GM18505 (cell line): ENCODE measurements at regions not wholly inside any gene's neighbourhood (a gene's known extent, or its start where the extent isn't known, plus 50 kb on each side); places are given as distances from the start of the nearest gene placed in this dataset.

Source experiments
- ATAC-seq: cut with Tn5 transposase; IDR thresholded peaks from one replicate; pipeline ENCODE4 v1.9.1; 2021; ENCODE audit not compliant: unreplicated experiment
- POLR2A ChIP-seq: IDR thresholded peaks from 4 replicates; pipeline ENCODE4 v1.6.1; 2011; ENCODE audit warnings: borderline replicate concordance; ENCODE audit not compliant: insufficient read depth, insufficient read length; ENCODE audit errors: extremely low read depth

GRCh38 chr10:62503872-62504271, 129.7 kb downstream of the ZNF365 start:
- ATAC-seq = no peak
- TF ChIP-seq POLR2A = no peak

- ATAC-seq = no peak
- TF ChIP-seq POLR2A = no peak
Observed at GRCh38 chr10:62506371-62506770, 132.2 kb downstream of the ZNF365 start.

- no peak for TF ChIP-seq POLR2A
- peak; percentile 46 for ATAC-seq
Observed at GRCh38 chr10:62511238-62511637, 137.1 kb downstream of the ZNF365 start.

- TF ChIP-seq POLR2A = no peak
- ATAC-seq = peak; percentile 83
Observed at GRCh38 chr10:62511656-62512055, 137.5 kb downstream of the ZNF365 start.

GRCh38 chr10:62512732-62513475, 138.7 kb downstream of the ZNF365 start:
- ATAC-seq = no peak
- TF ChIP-seq POLR2A = no peak

- no peak for TF ChIP-seq POLR2A
- no peak for ATAC-seq
Observed at GRCh38 chr10:62514079-62514693, 140.0 kb downstream of the ZNF365 start.

- no peak for ATAC-seq
- no peak for TF ChIP-seq POLR2A
Observed at GRCh38 chr10:62517252-62517651, 143.1 kb downstream of the ZNF365 start.

GRCh38 chr10:62527019-62527827, 153.1 kb downstream of the ZNF365 start:
- peak; percentile 60 for ATAC-seq

GRCh38 chr10:62528441-62528840, 154.3 kb downstream of the ZNF365 start:
- no peak for TF ChIP-seq POLR2A
- peak; percentile 85 for ATAC-seq

More at GRCh38 chr10:62527019-62527827, 153.1 kb downstream of the ZNF365 start:
- no peak for TF ChIP-seq POLR2A

- no peak for TF ChIP-seq POLR2A
- no peak for ATAC-seq
Observed at GRCh38 chr10:62529396-62529795, 155.2 kb downstream of the ZNF365 start.

- ATAC-seq = no peak
- no peak for TF ChIP-seq POLR2A
Observed at GRCh38 chr10:62534031-62534430, 159.9 kb downstream of the ZNF365 start.

- TF ChIP-seq POLR2A = no peak
- ATAC-seq = no peak
Observed at GRCh38 chr10:62538606-62539005, 164.4 kb downstream of the ZNF365 start.

GRCh38 chr10:62540389-62540788, 166.2 kb downstream of the ZNF365 start:
- TF ChIP-seq POLR2A = no peak
- ATAC-seq = peak; percentile 63
